ENCODE measurements at regions not wholly inside any gene's neighbourhood (a gene's known extent, or its start where the extent isn't known, plus 50 kb on each side); places are given as distances from the start of the nearest gene placed in this dataset.
"Not testable (repeated sequence)": the region's sequence is repeated elsewhere in the genome, so short reads cannot be mapped to it uniquely, and the experiment has no call there.

GRCh38 chr5:101458587-101458986 lies 555.5 kb upstream of the ST8SIA4 start:
- no peak overlapping the region for H3K4me3 ChIP-seq (ENCODE audit: low read length)
- TF ChIP-seq CTCF (IDR thresholded peaks at IDR 0.05; ENCODE audit: low read length) (no peak), EZH2phosphoT487 (IDR thresholded peaks at IDR 0.05; ENCODE audit: low read length) (no peak)
- no peak overlapping the region for H3K4me2 ChIP-seq (ENCODE audit: low read depth, low read length)
- H3K27ac ChIP-seq (ENCODE audit: low read length) = no peak overlapping the region
- no peaks in the 10 kb centered on the region for H3K9me3 ChIP-seq (replicated peaks; ENCODE audit: insufficient read depth, low read length)
- no peaks in the 10 kb centered on the region for H3K9me2 ChIP-seq (replicated peaks; ENCODE audit: insufficient read depth, low read length)
- H3K27me3 ChIP-seq (replicated peaks; ENCODE audit: insufficient read depth, low read length) = no peaks in the 10 kb centered on the region
- no peaks in the 10 kb centered on the region for H3K79me2 ChIP-seq (ENCODE audit: low read length)
- DNase-seq = no peak
- H3F3A ChIP-seq (ENCODE audit: insufficient read depth, low read length) = no peaks in the 10 kb centered on the region
- H2AFZ ChIP-seq (ENCODE audit: low read length) = no peak overlapping the region
- no peak overlapping the region for H3K9ac ChIP-seq (ENCODE audit: low read length)
- no peaks in the 10 kb centered on the region for H3K36me3 ChIP-seq (replicated peaks; ENCODE audit: insufficient read depth, low read length)
- H4K20me1 ChIP-seq (ENCODE audit: insufficient read depth, low read length) = no peaks in the 10 kb centered on the region
- no peaks in the 10 kb centered on the region for H3K4me1 ChIP-seq (ENCODE audit: low read length)

GRCh38 chr5:101455851-101456250 lies 552.8 kb upstream of the ST8SIA4 start:
- H3K27me3 ChIP-seq (replicated peaks; ENCODE audit: insufficient read depth, low read length) = no peaks in the 10 kb centered on the region
- no peak overlapping the region for H3K27ac ChIP-seq (ENCODE audit: low read length)
- H2AFZ ChIP-seq (ENCODE audit: low read length) = no peak overlapping the region
- H3K9me2 ChIP-seq (replicated peaks; ENCODE audit: insufficient read depth, low read length) = no peaks in the 10 kb centered on the region
- H3K9me3 ChIP-seq (replicated peaks; ENCODE audit: insufficient read depth, low read length) = no peaks in the 10 kb centered on the region
- no peaks in the 10 kb centered on the region for H3K79me2 ChIP-seq (ENCODE audit: low read length)
- no peaks in the 10 kb centered on the region for H3K4me1 ChIP-seq (ENCODE audit: low read length)
- H3K4me3 ChIP-seq (ENCODE audit: low read length) = no peak overlapping the region
- no peak overlapping the region for H3K9ac ChIP-seq (ENCODE audit: low read length)
- TF ChIP-seq EZH2 (optimal IDR thresholded peaks at IDR 0.05; ENCODE audit: low read depth, low read length) (no peak), CTCF (IDR thresholded peaks at IDR 0.05; ENCODE audit: low read length) (no peak), EZH2phosphoT487 (IDR thresholded peaks at IDR 0.05; ENCODE audit: low read length) (no peak)
- DNase-seq = no peak
- no peak overlapping the region for H3K4me2 ChIP-seq (ENCODE audit: low read depth, low read length)
- no peaks in the 10 kb centered on the region for H4K20me1 ChIP-seq (ENCODE audit: insufficient read depth, low read length)
- no peaks in the 10 kb centered on the region for H3F3A ChIP-seq (ENCODE audit: insufficient read depth, low read length)
- no peaks in the 10 kb centered on the region for H3K36me3 ChIP-seq (replicated peaks; ENCODE audit: insufficient read depth, low read length)

GRCh38 chr5:101455048-101455447 lies 552.0 kb upstream of the ST8SIA4 start:
- Histone ChIP-seq H3F3A (ENCODE audit: insufficient read depth, low read length) (no peaks in the 10 kb centered on the region), H2AFZ (ENCODE audit: low read length) (no peak overlapping the region), H4K20me1 (ENCODE audit: insufficient read depth, low read length) (no peaks in the 10 kb centered on the region), H3K79me2 (ENCODE audit: low read length) (no peaks in the 10 kb centered on the region), H3K9me2 (replicated peaks; ENCODE audit: insufficient read depth, low read length) (no peaks in the 10 kb centered on the region), H3K9ac (ENCODE audit: low read length) (no peak overlapping the region), H3K27ac (ENCODE audit: low read length) (no peak overlapping the region), H3K4me3 (ENCODE audit: low read length) (no peak overlapping the region), H3K4me1 (ENCODE audit: low read length) (no peaks in the 10 kb centered on the region), H3K36me3 (replicated peaks; ENCODE audit: insufficient read depth, low read length) (no peaks in the 10 kb centered on the region), H3K4me2 (ENCODE audit: low read depth, low read length) (no peak overlapping the region), H3K9me3 (replicated peaks; ENCODE audit: insufficient read depth, low read length) (no peaks in the 10 kb centered on the region), H3K27me3 (replicated peaks; ENCODE audit: insufficient read depth, low read length) (no peaks in the 10 kb centered on the region)
- DNase-seq = no peak
- no peak for TF ChIP-seq EZH2 (optimal IDR thresholded peaks at IDR 0.05; ENCODE audit: low read depth, low read length)
- no peak for TF ChIP-seq EZH2phosphoT487 (IDR thresholded peaks at IDR 0.05; ENCODE audit: low read length)
- no peak for TF ChIP-seq CTCF (IDR thresholded peaks at IDR 0.05; ENCODE audit: low read length)

- not testable (repeated sequence) for DNase-seq; H3F3A ChIP-seq (ENCODE audit: insufficient read depth, low read length); H4K20me1 ChIP-seq (ENCODE audit: insufficient read depth, low read length); H3K9me3 ChIP-seq (replicated peaks; ENCODE audit: insufficient read depth, low read length); H3K4me3 ChIP-seq (ENCODE audit: low read length); H3K4me2 ChIP-seq (ENCODE audit: low read depth, low read length); H3K4me1 ChIP-seq (ENCODE audit: low read length); H3K36me3 ChIP-seq (replicated peaks; ENCODE audit: insufficient read depth, low read length); H3K79me2 ChIP-seq (ENCODE audit: low read length); H3K27me3 ChIP-seq (replicated peaks; ENCODE audit: insufficient read depth, low read length); H3K9me2 ChIP-seq (replicated peaks; ENCODE audit: insufficient read depth, low read length); H3K27ac ChIP-seq (ENCODE audit: low read length); H2AFZ ChIP-seq (ENCODE audit: low read length); H3K9ac ChIP-seq (ENCODE audit: low read length)
These were observed 539.2 kb upstream of the ST8SIA4 start for GRCh38 chr5:101442281-101442680.
